ENCODE measurements at regions not wholly inside any gene's neighbourhood (a gene's known extent, or its start where the extent isn't known, plus 50 kb on each side); places are given as distances from the start of the nearest gene placed in this dataset.

DNA sequence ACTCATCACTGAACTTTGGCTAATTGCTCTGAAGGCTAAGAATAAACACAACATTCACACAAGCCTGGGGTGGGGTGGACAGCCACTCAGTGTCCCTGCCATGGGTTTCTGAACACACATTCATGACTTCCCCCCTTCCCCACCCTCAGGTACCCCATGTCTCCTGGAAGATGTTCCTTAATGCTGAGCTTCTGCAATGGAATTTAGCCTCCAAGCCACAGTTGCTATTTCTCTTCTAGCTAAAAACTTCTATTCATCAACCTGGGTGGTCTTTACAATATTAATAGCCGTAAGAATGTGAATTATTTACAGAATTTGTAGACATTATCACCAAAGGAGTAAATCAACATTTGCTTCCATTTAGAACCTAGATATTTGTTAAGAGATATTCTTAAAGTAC lies 175.1 kb downstream of the ACKR3 start:
- Histone ChIP-seq H3K4me1 (replicated peaks in 1 of 2; ENCODE audit: control insufficient read depth in 2 of 2, insufficient read depth in 2 of 2, low read length in 2 of 2) (no peaks in the 10 kb centered on the region), H3K27ac (ENCODE audit: extremely low read depth, low read depth, low read length) (no peak overlapping the region), H3K9ac (ENCODE audit: insufficient read depth in 1 of 2, low read depth in 2 of 2, low read length in 2 of 2) (no peak overlapping the region), H3K9me3 (replicated peaks; ENCODE audit: control insufficient read depth, insufficient read depth, low read depth, low read length) (no peaks in the 10 kb centered on the region), H3K27me3 (ENCODE audit: control insufficient read depth in 2 of 2, insufficient read depth in 2 of 2, low read length in 2 of 2) (peaks cover 0 to 12% of the 10 kb centered on the region in 2 experiments; a peak in 1 of 5 replicates), H3K9me1 (ENCODE audit: control insufficient read depth, insufficient read depth, low read length) (no peaks in the 10 kb centered on the region), H3K36me3 (ENCODE audit: control insufficient read depth, insufficient read depth, low read length) (no peaks in the 10 kb centered on the region), H4K20me1 (replicated peaks; ENCODE audit: control insufficient read depth, insufficient read depth, low read length) (peaks cover 7% of the 10 kb centered on the region; the same call in 1 of the 2 replicates), H2AFZ (ENCODE audit: low read depth, low read length) (no peak overlapping the region), H3K4me2 (ENCODE audit: insufficient read depth, low read length) (no peak overlapping the region), H3K79me2 (ENCODE audit: control insufficient read depth, insufficient read depth, low read length) (no peaks in the 10 kb centered on the region), H3K4me3 (no peak overlapping the region)
- in situ Hi-C loops (cut with MboI), result no loop called here
- ATAC-seq, result no peak
- CTCF ChIA-PET (ENCODE audit: low intra/inter-chr PET ratio), result no interaction called here
- TF ChIP-seq ASH1L (IDR thresholded peaks at IDR 0.05; ENCODE audit: borderline replicate concordance, low read depth, partially characterized antibody), result no peak
- TF ChIP-seq JUNB (CRISPR knock-in tag; conservative IDR thresholded peaks at IDR 0.05), result no peak
- TF ChIP-seq TAF1 (IDR thresholded peaks at IDR 0.05; ENCODE audit: control insufficient read depth, extremely low read depth, insufficient read depth, low read length, severe bottlenecking), result no peak
- TF ChIP-seq, protein P1, sequence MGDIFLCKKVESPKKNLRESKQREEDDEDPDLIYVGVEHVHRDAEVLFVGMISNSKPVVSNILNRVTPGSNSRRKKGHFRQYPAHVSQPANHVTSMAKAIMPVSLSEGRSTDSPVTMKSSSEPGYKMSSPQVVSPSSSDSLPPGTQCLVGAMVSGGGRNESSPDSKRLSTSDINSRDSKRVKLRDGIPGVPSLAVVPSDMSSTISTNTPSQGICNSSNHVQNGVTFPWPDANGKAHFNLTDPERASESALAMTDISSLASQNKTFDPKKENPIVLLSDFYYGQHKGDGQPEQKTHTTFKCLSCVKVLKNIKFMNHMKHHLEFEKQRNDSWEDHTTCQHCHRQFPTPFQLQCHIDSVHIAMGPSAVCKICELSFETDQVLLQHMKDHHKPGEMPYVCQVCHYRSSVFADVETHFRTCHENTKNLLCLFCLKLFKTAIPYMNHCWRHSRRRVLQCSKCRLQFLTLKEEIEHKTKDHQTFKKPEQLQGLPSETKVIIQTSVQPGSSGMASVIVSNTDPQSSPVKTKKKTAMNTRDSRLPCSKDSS (IDR thresholded peaks at IDR 0.05; ENCODE audit: low read depth, partially characterized antibody), result no peak
- TF ChIP-seq ZNF3 (CRISPR knock-in tag; IDR thresholded peaks at IDR 0.05), result no peak
- no peak for TF ChIP-seq MAFK (IDR thresholded peaks at IDR 0.05; ENCODE audit: low read length)
- TF ChIP-seq PTRF (tag; IDR thresholded peaks at IDR 0.05), result no peak
- no peak for TF ChIP-seq ZNF764 (CRISPR knock-in tag; IDR thresholded peaks at IDR 0.05; ENCODE audit: low read depth)
- POLR2A ChIA-PET, result no interaction called here
- intact Hi-C loops (cut with micrococcal nuclease), result no loop called here
- BruUV-seq (replicated peaks), result no TSS peak
- 0% methylated on average over 1 of the region's 1 CpG for WGBS (ENCODE audit: insufficient coverage, low coverage, missing lambda C conversion rate)
- FAIRE-seq, result no peak
- no peak for DNase-seq (ENCODE audit: extremely low read depth in 1 of 4, low spot score in 3 of 4)

Data from K562 (cell line).